Erythroblast (primary cell): ENCODE measurements at regions not wholly inside any gene's neighbourhood (a gene's known extent, or its start where the extent isn't known, plus 50 kb on each side); places are given as distances from the start of the nearest gene placed in this dataset.

ENCODE experiments used
- GATA1 ChIP-seq: IDR thresholded peaks from 2 replicates; pipeline ENCODE4 v1.6.1; 2011; ENCODE audit warnings: low read depth, mild to moderate bottlenecking, control low read depth, low read length, moderate library complexity
- POLR2A ChIP-seq: IDR thresholded peaks from 2 replicates; pipeline ENCODE4 v1.6.1; 2011; ENCODE audit warnings: mild to moderate bottlenecking, low read length

DNA sequence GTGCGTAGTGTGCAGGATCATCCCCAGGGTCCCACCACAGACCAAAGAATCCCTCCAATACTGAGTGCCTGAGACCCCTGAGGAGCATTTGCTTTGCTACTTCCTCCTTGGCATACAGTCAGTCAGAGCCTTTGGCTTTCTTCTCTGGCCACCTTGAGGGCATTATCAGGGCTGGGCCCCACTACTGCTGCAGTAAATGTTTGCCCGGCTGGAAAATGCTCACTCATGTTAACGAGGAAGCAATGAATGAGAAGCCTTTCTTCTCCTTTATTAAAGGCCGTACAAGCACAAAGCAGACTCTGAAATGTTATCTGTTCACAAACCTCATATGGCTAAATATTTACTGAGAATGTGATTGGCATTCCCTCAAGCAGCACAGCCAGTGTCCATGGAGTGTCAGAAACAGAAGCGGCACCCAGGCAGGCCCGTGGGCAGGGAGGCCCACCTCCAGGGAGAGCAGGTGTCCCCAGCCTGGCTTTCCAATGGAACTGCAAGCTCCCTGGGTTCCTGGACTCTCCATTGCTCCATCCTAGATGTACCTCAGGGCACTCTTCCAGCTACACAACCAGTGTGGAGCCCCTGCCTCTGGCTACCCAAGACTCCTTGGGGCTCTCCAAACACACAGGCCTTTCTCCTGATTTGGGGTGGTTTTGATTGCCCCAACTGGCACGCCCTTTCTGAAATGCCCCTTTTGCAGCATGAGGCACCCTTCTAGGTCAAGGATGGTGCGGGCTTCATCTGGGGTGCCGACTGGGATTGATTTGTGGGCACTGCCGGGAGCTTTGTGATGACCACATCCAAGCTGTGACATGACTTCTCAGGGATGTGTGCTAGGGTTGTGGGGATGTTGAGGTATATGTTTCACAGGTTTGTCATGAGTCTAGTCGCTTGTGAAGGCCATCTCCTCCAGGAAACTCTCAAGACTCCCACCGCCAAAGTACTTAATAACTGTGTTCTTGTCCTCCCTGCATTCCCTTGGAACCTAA is 195.6 kb downstream of the FAM43A start:
- TF ChIP-seq POLR2A (no peak), GATA1 (no peak)
